GM18861 (cell line): ENCODE measurements at regions not wholly inside any gene's neighbourhood (a gene's known extent, or its start where the extent isn't known, plus 50 kb on each side); places are given as distances from the start of the nearest gene placed in this dataset.
"Not testable (repeated sequence)": the region's sequence is repeated elsewhere in the genome, so short reads cannot be mapped to it uniquely, and the experiment has no call there.

Experiments
- ATAC-seq: cut with Tn5 transposase; IDR thresholded peaks from one replicate; pipeline ENCODE4 v1.9.1; 2021; ENCODE audit not compliant: unreplicated experiment

- no peak for ATAC-seq
These were observed 120.3 kb upstream of the LGSN start for GRCh38 chr6:63440057-63440456.

- ATAC-seq = no peak
These were observed 120.8 kb upstream of the LGSN start for GRCh38 chr6:63440594-63440993.

- ATAC-seq = no peak
These were observed 121.6 kb upstream of the LGSN start for GRCh38 chr6:63441266-63441956.

GRCh38 chr6:63442870-63443269 is 123.1 kb upstream of the LGSN start:
- ATAC-seq = no peak

GRCh38 chr6:63444768-63445167 is 125.0 kb upstream of the LGSN start:
- no peak for ATAC-seq

GRCh38 chr6:63446405-63446804 is 125.9 kb upstream of the LOC128125822 start:
- no peak for ATAC-seq

- no peak for ATAC-seq
These were observed 125.1 kb upstream of the LOC128125822 start for GRCh38 chr6:63447134-63447533.

- no peak for ATAC-seq
These were observed 124.1 kb upstream of the LOC128125822 start for GRCh38 chr6:63448229-63448628.

GRCh38 chr6:63449714-63450113 is 122.6 kb upstream of the LOC128125822 start:
- no peak for ATAC-seq

GRCh38 chr6:63451238-63451637 is 121.0 kb upstream of the LOC128125822 start:
- ATAC-seq = no peak

- ATAC-seq = no peak
These were observed 120.2 kb upstream of the LOC128125822 start for GRCh38 chr6:63452125-63452524.

- ATAC-seq = no peak
These were observed 115.5 kb upstream of the LOC128125822 start for GRCh38 chr6:63456734-63457133.

- no peak for ATAC-seq
These were observed 113.7 kb upstream of the LOC128125822 start for GRCh38 chr6:63458480-63459115.

- ATAC-seq = no peak
These were observed 112.5 kb upstream of the LOC128125822 start for GRCh38 chr6:63459814-63460213.

GRCh38 chr6:63460971-63461370 is 111.3 kb upstream of the LOC128125822 start:
- ATAC-seq = no peak

- ATAC-seq = no peak
These were observed 108.2 kb upstream of the LOC128125822 start for GRCh38 chr6:63464060-63464459.

GRCh38 chr6:63465750-63466149 is 106.5 kb upstream of the LOC128125822 start:
- no peak for ATAC-seq

- no peak for ATAC-seq
These were observed 106.0 kb upstream of the LOC128125822 start for GRCh38 chr6:63466242-63466733.

GRCh38 chr6:63467247-63467954 is 104.9 kb upstream of the LOC128125822 start:
- no peak for ATAC-seq

GRCh38 chr6:63471145-63471544 is 101.1 kb upstream of the LOC128125822 start:
- ATAC-seq = not testable (repeated sequence)

- no peak for ATAC-seq
These were observed 100.6 kb upstream of the LOC128125822 start for GRCh38 chr6:63471654-63472053.

GRCh38 chr6:63475707-63476106 is 96.6 kb upstream of the LOC128125822 start:
- no peak for ATAC-seq
